ENCODE measurements at regions not wholly inside any gene's neighbourhood (a gene's known extent, or its start where the extent isn't known, plus 50 kb on each side); places are given as distances from the start of the nearest gene placed in this dataset.
"Not testable (repeated sequence)": the region's sequence is repeated elsewhere in the genome, so short reads cannot be mapped to it uniquely, and the experiment has no call there.

- Mint-ChIP-seq H3K4me1 (ENCODE audit: insufficient read depth, unreplicated experiment) (no peaks in the 10 kb centered on the region), H3K9me3 (ENCODE audit: unreplicated experiment) (no peaks in the 10 kb centered on the region), H3K36me3 (ENCODE audit: insufficient read depth, unreplicated experiment) (no peaks in the 10 kb centered on the region), H3K27me3 (ENCODE audit: insufficient read depth, unreplicated experiment) (no peaks in the 10 kb centered on the region), H3K4me3 (ENCODE audit: unreplicated experiment) (no peak overlapping the region), H3K27ac (ENCODE audit: low read depth, unreplicated experiment) (no peak overlapping the region)
- DNase-seq (ENCODE audit: unreplicated experiment): no peak
- intact Hi-C loops (cut with micrococcal nuclease): no loop called here
- no TSS peak for BruUV-seq (replicated peaks)
- TF ChIP-seq CTCF (IDR thresholded peaks at IDR 0.05; ENCODE audit: unreplicated experiment): no peak
- POLR2A ChIA-PET: interaction anchor here (0.7 kb wide), 1 partner anchor 12 kb away, joined by 6 read pairs; no protein-coding TSS in a partner anchor
- CTCF ChIA-PET: interaction anchor here (0.5 to 1.1 kb wide), 2 partner anchors 11 to 177 kb away, joined by 3 read pairs; no protein-coding TSS in a partner anchor
Observed at GRCh38 chr1:234913771-234914170, 214.9 kb downstream of the TOMM20 start.

DNA sequence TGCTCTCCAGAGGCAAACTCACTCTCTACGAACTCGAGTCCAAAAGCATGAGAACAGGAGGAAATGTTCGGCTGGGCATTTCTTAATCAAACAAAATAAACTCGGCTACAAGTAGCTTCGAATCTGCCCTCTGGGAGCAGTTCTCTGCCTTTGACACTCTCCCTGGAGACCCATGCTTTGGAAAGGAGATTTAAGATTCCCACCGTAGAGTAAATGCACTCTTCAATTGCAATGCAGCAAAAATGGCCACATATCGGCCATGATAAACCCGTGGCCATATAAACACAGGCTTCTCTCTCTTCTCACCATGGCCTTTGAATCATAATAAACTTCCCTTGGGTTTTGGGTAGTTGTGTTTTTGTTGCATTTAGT is 215.4 kb downstream of the TOMM20 start:
- H3K36me3 Mint-ChIP-seq (ENCODE audit: insufficient read depth, unreplicated experiment): no peaks in the 10 kb centered on the region
- no peak overlapping the region for H3K4me3 Mint-ChIP-seq (ENCODE audit: unreplicated experiment)
- H3K27me3 Mint-ChIP-seq (ENCODE audit: insufficient read depth, unreplicated experiment): no peaks in the 10 kb centered on the region
- no peak overlapping the region for H3K27ac Mint-ChIP-seq (ENCODE audit: low read depth, unreplicated experiment)
- no TSS peak for BruUV-seq (replicated peaks)
- no peak for TF ChIP-seq CTCF (IDR thresholded peaks at IDR 0.05; ENCODE audit: unreplicated experiment)
- CTCF ChIA-PET: interaction anchor here (1.1 kb wide), 1 partner anchor 12 kb away, joined by 3 read pairs; no protein-coding TSS in a partner anchor
- intact Hi-C loops (cut with micrococcal nuclease): no loop called here
- DNase-seq (ENCODE audit: unreplicated experiment): no peak
- H3K9me3 Mint-ChIP-seq (ENCODE audit: unreplicated experiment): no peaks in the 10 kb centered on the region
- POLR2A ChIA-PET: interaction anchor here (0.7 to 1.0 kb wide), 2 partner anchors 11 to 26 kb away, joined by 3 to 6 read pairs; no protein-coding TSS in a partner anchor
- H3K4me1 Mint-ChIP-seq (ENCODE audit: insufficient read depth, unreplicated experiment): no peaks in the 10 kb centered on the region

GRCh38 chr1:234912548-234913277 is 215.9 kb downstream of the TOMM20 start:
- TF ChIP-seq CTCF (IDR thresholded peaks at IDR 0.05; ENCODE audit: unreplicated experiment): no peak
- no peaks in the 10 kb centered on the region for H3K9me3 Mint-ChIP-seq (ENCODE audit: unreplicated experiment)
- ChIA-PET POLR2A (interaction anchor here (0.6 to 1.0 kb wide), 2 partner anchors 25 to 53 kb away, joined by 3 to 4 read pairs; no protein-coding TSS in a partner anchor), CTCF (interaction anchor here (0.5 kb wide), 1 partner anchor 163 kb away, joined by 3 read pairs; no protein-coding TSS in a partner anchor)
- H3K27ac Mint-ChIP-seq (ENCODE audit: low read depth, unreplicated experiment): no peak overlapping the region
- no peaks in the 10 kb centered on the region for H3K4me1 Mint-ChIP-seq (ENCODE audit: insufficient read depth, unreplicated experiment)
- no peak overlapping the region for H3K4me3 Mint-ChIP-seq (ENCODE audit: unreplicated experiment)
- BruUV-seq (replicated peaks): no TSS peak
- no peaks in the 10 kb centered on the region for H3K36me3 Mint-ChIP-seq (ENCODE audit: insufficient read depth, unreplicated experiment)
- no peak for DNase-seq (ENCODE audit: unreplicated experiment)
- intact Hi-C loops (cut with micrococcal nuclease): no loop called here
- H3K27me3 Mint-ChIP-seq (ENCODE audit: insufficient read depth, unreplicated experiment): no peaks in the 10 kb centered on the region

GRCh38 chr1:234911787-234912186 is 216.8 kb downstream of the TOMM20 start:
- Mint-ChIP-seq H3K9me3 (ENCODE audit: unreplicated experiment) (no peaks in the 10 kb centered on the region), H3K36me3 (ENCODE audit: insufficient read depth, unreplicated experiment) (no peaks in the 10 kb centered on the region), H3K4me3 (ENCODE audit: unreplicated experiment) (no peak overlapping the region), H3K27me3 (ENCODE audit: insufficient read depth, unreplicated experiment) (no peaks in the 10 kb centered on the region), H3K4me1 (ENCODE audit: insufficient read depth, unreplicated experiment) (no peaks in the 10 kb centered on the region), H3K27ac (ENCODE audit: low read depth, unreplicated experiment) (no peak overlapping the region)
- ChIA-PET POLR2A (interaction anchor here (0.5 kb wide), 1 partner anchor 10 kb away, joined by 3 read pairs; no protein-coding TSS in a partner anchor), CTCF (interaction anchor here (0.6 kb wide), 1 partner anchor 81 kb away, joined by 3 read pairs; no protein-coding TSS in a partner anchor)
- TF ChIP-seq CTCF (IDR thresholded peaks at IDR 0.05; ENCODE audit: unreplicated experiment): no peak
- no peak for DNase-seq (ENCODE audit: unreplicated experiment)
- BruUV-seq (replicated peaks): no TSS peak
- intact Hi-C loops (cut with micrococcal nuclease): no loop called here

DNA sequence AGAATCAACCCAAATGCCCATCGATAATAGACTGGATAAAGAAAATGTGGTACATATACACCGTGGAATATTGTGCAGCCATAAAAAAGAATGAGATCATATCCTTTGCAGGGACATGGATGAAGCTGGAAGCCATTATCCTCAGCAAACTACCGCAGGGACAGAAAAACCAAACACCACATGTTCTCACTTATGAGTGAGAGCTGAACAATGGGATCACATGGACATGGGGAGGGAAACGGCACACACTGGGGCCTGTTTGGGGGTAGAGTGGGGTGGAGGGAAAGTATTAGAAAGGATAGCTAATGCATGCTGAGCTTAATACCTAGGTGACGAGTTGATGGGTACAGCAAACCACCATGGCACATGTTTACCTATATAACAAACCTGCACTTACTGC is 217.5 kb downstream of the TOMM20 start:
- H3K36me3 Mint-ChIP-seq (ENCODE audit: insufficient read depth, unreplicated experiment); intact Hi-C loops (cut with micrococcal nuclease): not testable (repeated sequence)
- CTCF ChIA-PET: interaction anchor here (0.6 to 1.0 kb wide), 4 partner anchors 22 to 187 kb away, joined by 3 to 5 read pairs (median 4); no protein-coding TSS in a partner anchor

More for the DNA sequence above, 217.5 kb downstream of the TOMM20 start:
- not testable (repeated sequence) for H3K27ac Mint-ChIP-seq (ENCODE audit: low read depth, unreplicated experiment); BruUV-seq (replicated peaks); H3K9me3 Mint-ChIP-seq (ENCODE audit: unreplicated experiment); DNase-seq (ENCODE audit: unreplicated experiment); H3K4me3 Mint-ChIP-seq (ENCODE audit: unreplicated experiment); H3K27me3 Mint-ChIP-seq (ENCODE audit: insufficient read depth, unreplicated experiment); H3K4me1 Mint-ChIP-seq (ENCODE audit: insufficient read depth, unreplicated experiment)
- POLR2A ChIA-PET: interaction anchor here (0.5 to 1.8 kb wide), 4 partner anchors 8 to 17 kb away, joined by 3 to 4 read pairs (median 4); no protein-coding TSS in a partner anchor
